HG03097 (cell line): ENCODE measurements at regions not wholly inside any gene's neighbourhood (a gene's known extent, or its start where the extent isn't known, plus 50 kb on each side); places are given as distances from the start of the nearest gene placed in this dataset.
"Not testable (repeated sequence)": the region's sequence is repeated elsewhere in the genome, so short reads cannot be mapped to it uniquely, and the experiment has no call there.

ENCODE experiments used
- ATAC-seq: cut with Tn5 transposase; IDR thresholded peaks from one replicate; pipeline ENCODE4 v1.9.1; 2021; ENCODE audit not compliant: unreplicated experiment, low FRiP score

DNA sequence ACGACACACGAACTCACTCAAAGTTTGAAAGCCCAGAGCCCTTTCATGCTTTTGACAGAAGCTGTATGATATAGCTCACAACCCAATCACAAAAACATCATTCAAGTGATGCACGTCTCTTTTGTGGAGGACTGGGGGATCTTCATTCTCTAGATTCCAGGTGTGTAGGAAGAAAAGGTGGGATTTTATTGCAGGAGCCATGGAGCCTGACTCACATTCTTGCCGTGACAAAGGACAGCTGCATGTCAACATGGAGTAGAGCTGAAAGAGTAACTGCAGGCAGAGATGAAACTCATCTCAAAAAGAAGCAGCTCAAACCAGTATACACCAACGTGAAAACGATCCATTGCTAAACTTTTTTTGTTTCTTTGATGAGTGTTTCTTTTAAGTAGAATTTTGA lies 50.9 kb upstream of the PDE1A start:
- no peak for ATAC-seq

GRCh38 chr2:182481676-182482075 lies 54.8 kb upstream of the PDE1A start:
- no peak for ATAC-seq

DNA sequence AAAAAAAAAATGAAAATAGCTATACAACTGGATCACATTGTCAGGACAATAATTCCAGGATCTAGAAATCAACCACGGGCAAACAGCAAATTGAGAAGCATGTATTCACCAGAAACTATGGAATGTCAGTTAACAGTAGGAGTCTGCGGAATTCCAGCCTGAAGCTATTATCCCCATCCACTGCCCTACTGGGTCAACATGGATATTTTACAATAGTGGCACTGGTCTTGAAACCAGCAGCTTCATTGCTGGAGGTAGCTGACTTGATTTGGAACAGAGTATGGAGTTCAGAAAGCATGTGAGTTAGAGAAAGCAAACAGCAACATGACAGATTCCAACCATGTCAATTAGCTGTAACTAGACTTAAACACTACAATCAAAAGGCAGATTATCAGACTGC lies 55.7 kb upstream of the PDE1A start:
- no peak for ATAC-seq

GRCh38 chr2:182496596-182496995 lies 69.8 kb upstream of the PDE1A start:
- ATAC-seq: no peak

DNA sequence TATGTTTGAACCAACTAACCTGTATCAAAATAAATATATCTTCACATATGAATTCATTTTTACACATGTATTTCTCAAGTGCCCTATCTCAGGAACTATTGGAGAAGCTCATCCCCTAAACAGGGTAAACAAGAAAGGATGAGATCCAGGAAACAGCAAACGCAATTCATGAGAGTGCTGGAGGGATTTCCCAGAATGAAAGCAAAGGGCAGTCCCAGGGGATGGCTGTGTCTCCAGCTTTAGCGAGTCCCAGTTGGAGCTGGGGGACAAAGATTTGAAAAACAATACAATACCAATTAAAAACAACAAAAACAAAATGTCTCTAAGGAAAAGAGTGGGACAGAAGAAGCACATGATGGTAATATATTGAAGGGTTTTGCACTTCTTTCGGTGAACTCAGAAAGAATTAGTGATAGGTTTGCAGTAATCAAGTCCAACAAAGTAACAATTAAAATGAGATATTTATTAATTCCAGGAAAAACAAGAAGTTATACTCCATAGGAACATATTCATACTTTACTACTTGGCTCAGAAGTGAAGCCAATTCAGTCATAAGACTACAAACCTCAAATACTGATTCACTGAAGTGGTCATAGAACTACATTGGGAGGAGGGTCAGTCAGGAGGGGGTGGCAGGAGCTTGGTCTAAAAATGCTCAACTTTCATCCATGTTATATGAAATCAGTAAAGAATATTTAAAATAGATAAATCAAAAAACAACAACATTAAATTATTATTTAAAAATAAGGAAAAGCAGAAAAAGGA lies 73.1 kb upstream of the PDE1A start:
- no peak for ATAC-seq

GRCh38 chr2:182503886-182504285 lies 77.0 kb upstream of the PDE1A start:
- no peak for ATAC-seq

- no peak for ATAC-seq
These were observed 78.1 kb upstream of the PDE1A start for GRCh38 chr2:182504903-182505302.

- no peak for ATAC-seq
These were observed 79.8 kb upstream of the PDE1A start for GRCh38 chr2:182506606-182507005.

DNA sequence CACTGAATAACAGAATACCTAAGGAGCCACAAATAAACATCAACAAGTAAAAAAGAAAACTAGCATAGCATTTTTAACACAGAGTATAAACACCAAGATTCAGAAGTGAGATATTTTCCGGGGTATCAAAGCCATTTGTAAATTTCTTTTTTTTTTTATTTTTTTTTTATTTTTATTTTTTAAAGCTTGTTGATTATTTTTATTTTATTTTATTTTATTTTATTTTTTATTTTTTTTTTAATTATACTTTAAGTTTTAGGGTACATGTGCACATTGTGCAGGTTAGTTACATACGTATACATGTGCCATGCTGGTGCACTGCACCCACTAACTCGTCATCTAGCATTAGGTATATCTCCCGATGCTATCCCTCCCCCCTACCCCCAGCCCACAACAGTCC lies 81.7 kb upstream of the PDE1A start:
- ATAC-seq: not testable (repeated sequence)

GRCh38 chr2:182509216-182509615 lies 82.4 kb upstream of the PDE1A start:
- no peak for ATAC-seq

GRCh38 chr2:182521453-182522404 lies 94.9 kb upstream of the PDE1A start:
- ATAC-seq: no peak

DNA sequence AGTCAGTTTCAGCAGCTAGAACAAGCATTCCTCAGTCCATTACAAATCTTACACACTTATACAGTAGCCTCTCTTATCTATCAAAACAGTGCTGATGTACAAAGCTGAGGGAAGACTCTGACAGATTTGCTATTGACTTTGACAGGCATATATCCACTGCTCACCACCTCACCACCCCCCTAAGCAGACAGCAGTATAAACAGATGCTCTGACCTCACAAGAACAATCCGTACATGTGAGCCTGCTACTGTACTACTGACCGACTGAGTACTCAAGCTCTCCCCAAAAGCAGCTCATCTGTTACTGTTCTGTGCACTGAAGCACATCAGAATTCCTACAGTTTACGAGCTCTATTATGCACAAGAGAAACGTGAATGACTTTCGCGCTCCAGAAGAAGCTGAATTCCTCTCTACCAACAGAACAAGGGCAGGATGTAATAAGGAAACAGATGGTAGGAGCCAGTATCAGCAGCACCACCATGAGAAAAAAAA lies 95.6 kb upstream of the PDE1A start:
- no peak for ATAC-seq

GRCh38 chr2:182522972-182523473 lies 96.2 kb upstream of the PDE1A start:
- no peak for ATAC-seq

DNA sequence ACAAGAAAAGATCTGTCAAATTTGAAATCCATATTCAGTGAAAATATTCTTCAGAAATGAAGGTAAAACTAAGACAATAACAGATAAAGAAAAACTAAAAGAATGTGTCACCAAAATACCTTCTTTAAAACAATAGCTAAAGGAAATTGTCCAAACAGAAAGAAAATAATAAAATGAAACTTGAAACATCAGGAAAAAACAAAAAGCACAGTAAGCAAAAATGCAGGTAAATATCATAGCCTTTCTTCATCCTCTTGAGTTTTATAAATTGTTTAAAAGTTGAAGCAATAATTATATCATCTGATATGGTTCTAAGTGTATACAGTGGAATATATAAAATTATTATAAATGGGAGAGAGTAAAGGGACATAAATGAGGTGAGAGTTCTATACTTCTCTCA lies 103.8 kb upstream of the PDE1A start:
- no peak for ATAC-seq

DNA sequence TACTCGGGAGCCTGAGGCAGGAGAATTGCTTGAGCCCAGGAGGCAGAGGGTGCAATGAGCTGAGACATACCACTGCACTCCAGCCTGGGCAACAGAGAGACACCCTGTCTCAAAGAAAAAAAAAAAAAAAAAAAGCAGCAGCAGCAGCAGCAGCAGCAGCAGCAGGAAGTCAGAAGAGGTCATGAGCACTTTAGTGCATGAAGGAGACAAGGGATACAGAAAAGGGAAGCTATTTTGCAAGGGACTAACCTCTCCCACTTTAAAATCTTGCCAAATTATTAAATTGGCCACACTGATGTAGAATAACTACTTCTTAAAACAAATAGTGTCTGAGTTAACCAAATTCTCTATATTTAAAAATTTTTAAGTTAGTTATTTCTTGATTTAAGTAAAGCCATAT lies 113.4 kb upstream of the PDE1A start:
- ATAC-seq: no peak

- peak; percentile 84 for ATAC-seq
These were observed 114.4 kb upstream of the PDE1A start for GRCh38 chr2:182541268-182541667.

- no peak for ATAC-seq
These were observed 115.8 kb upstream of the PDE1A start for GRCh38 chr2:182542501-182543258.

DNA sequence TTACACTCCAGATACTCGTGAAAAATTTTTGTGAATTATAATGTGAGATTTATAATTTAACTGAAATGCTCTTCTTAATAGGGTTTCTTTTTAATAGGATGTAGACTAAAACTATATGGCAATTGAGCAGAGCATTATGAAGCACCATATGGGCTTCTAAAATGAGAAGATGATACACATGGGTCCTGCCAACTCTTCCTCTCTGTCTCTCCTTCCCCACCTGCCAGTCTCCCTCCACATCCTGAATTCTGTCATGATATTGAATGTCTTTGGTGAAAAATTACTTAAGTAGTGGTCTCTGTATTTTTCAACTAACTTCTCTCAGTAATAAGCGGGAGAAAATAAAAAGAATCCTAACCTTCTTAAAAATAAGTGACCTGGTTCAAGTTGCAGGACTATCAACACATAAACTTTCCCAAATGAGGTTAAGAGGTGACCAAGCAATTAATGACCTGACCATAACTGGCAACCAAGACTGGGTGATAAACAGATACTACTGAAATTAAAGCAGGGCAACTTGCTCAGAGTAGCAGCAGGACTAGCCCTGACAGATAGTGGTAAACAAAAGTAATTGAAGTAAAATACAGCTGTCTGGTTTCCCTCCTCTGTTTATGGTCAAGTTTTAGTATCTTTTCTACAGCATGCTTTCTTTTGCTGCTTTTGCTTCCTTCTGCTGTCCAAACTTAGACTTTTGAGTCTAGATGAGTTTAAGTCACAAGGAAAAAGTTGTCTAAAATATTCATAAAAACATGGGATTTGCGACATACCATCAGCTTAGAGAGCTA lies 117.1 kb upstream of the PDE1A start:
- ATAC-seq: no peak

- peak; percentile 46 for ATAC-seq
These were observed 118.8 kb upstream of the PDE1A start for GRCh38 chr2:182545420-182546167.
